GM21576 (cell line): ENCODE measurements at regions not wholly inside any gene's neighbourhood (a gene's known extent, or its start where the extent isn't known, plus 50 kb on each side); places are given as distances from the start of the nearest gene placed in this dataset.
A peak's percentile ranks its signal among the peaks of the same experiment; 100 is the strongest.

Experiments
- ATAC-seq: cut with Tn5 transposase; IDR thresholded peaks from one replicate; pipeline ENCODE4 v1.9.1; 2021; ENCODE audit warnings: mild to moderate bottlenecking, moderate library complexity; ENCODE audit not compliant: unreplicated experiment

DNA sequence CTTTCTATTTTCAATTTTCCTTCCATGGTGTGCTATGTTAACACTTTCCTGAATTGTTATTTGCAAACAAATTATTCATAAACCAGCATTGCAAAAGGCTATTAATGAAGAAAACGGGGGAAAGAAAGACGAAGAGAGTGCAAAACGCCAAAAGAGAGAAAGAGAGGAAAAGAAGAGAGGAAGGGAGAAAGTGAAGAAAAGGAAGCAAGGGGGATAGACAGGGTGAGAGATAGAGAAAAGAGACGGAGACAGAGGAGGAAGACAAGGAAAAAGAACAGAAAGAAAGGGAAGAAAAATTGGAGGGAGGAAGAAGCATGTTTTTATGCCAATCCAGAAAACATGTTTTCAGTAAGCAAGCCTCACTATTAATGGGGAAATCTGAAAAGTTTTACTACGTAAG lies 310.6 kb downstream of the TFEC start:
- no peak for ATAC-seq

- ATAC-seq = no peak
These were observed 320.9 kb downstream of the TFEC start for GRCh38 chr7:115709664-115710063.

DNA sequence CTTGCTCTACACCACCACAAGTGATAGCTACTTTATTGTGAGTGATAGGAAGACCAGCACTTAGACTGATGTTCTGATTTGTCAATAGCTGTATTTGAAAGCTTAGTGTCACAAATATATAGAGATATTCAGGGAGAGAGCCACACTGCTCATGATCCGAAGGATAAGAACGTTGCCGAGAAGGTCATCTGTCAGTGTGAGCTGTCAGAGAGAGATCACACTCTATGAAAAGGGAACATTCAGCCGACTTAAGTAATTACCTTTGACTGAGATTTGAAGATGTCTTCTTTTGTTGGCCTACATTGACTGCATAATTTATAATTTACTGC lies 322.6 kb downstream of the TFEC start:
- ATAC-seq = no peak

GRCh38 chr7:115707258-115708012 lies 323.1 kb downstream of the TFEC start:
- no peak for ATAC-seq

- ATAC-seq = no peak
These were observed 325.7 kb downstream of the TFEC start for GRCh38 chr7:115704884-115705283.

DNA sequence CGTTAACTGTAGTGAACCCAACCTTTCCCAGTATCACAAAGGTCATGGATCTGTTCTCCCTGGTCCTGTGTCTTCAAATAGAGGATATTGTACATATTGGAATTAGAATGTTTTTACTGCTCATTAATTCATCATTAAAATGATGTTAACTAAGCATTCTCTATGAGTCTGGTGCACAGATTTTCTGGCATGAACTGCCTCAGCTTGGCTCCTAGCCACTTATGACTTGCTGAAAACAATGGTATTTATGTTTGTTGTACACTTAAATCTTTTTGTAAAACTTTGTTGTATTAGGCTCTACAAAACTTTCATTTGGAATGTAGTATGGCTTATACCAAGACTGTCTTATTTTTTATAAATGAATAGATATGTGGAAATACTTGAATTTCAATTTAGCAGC lies 329.4 kb downstream of the TFEC start:
- no peak for ATAC-seq

- ATAC-seq = no peak
These were observed 336.1 kb downstream of the TFEC start for GRCh38 chr7:115694424-115694823.

DNA sequence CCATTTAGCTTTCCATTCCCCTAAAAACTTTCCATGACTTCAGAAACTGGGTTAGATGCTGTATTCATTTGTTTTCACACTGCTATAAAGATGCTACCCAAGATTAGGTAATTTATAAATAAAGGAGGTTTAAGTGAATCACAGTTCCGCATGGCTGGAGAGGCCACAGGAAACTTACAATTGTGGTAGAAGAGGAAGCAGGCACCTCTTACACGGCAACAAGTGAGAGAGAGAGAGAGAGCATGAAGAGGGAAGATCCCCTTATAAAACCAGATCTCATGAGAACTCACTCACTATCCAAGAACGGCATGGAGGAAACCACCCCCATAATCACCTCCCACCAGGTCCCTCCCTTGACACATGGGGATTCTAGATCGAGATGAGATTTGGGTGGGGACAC lies 336.8 kb downstream of the TFEC start:
- ATAC-seq = no peak

DNA sequence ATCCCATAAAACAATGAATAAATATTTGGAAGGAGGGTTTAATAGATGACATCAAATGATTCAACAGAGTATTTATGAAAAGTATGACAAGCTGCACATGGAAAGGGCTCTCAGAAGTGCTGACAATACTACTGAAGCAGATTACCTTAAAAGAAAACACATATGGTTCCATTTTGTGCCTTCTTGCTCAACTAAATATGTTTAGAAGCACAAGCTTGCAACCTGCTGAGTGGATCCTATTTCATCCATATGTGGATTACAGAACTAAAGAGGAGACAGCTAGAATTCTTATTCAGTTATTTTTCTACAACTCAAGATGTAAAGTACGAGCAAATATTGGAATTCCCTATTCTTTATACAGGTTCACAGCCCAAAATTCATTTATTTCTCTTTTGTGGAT lies 340.6 kb downstream of the TFEC start:
- no peak for ATAC-seq

- no peak for ATAC-seq
These were observed 347.5 kb downstream of the TFEC start for GRCh38 chr7:115683093-115683492.

GRCh38 chr7:115682507-115682906 lies 348.1 kb downstream of the TFEC start:
- ATAC-seq = peak; percentile 62

DNA sequence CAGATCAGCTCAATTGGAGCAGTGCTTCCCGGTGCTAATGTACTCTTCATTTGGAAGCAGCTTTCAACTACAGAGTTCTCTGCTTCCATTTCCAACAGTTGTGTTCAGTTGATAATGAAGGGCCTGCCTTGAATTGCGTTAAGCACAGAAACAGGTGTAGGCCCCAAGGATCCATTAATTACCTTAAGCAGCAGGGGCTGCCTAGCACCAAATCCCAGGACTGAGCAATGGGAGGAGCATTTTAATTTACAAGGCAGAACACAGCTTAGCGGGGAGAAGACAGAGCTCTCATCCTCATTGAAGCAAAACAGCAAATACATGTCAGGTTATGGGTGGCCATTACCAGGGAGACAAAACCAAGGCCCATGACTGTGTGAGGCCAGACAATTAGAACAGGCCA lies 349.6 kb downstream of the TFEC start:
- ATAC-seq = no peak

DNA sequence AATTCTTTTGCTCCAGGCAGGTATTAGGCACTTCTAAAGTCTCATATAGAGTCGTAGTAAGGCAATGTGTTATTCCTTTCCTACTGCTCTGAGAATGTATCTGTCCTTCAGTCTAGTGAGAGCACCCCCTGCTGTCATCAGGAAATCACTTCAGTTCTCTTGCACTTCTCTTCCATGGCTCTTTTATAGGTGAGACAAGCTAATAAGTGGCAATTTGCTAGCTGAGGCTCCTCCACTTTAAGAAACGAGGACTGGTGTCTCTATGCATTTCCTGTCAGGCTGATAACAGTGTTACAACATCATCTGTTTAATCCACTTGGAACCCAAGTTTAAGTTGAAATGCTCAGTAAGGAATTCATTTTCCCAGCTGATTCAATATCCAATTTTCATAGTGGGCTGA lies 350.6 kb downstream of the TFEC start:
- no peak for ATAC-seq

GRCh38 chr7:115679423-115679822 lies 351.1 kb downstream of the TFEC start:
- no peak for ATAC-seq

DNA sequence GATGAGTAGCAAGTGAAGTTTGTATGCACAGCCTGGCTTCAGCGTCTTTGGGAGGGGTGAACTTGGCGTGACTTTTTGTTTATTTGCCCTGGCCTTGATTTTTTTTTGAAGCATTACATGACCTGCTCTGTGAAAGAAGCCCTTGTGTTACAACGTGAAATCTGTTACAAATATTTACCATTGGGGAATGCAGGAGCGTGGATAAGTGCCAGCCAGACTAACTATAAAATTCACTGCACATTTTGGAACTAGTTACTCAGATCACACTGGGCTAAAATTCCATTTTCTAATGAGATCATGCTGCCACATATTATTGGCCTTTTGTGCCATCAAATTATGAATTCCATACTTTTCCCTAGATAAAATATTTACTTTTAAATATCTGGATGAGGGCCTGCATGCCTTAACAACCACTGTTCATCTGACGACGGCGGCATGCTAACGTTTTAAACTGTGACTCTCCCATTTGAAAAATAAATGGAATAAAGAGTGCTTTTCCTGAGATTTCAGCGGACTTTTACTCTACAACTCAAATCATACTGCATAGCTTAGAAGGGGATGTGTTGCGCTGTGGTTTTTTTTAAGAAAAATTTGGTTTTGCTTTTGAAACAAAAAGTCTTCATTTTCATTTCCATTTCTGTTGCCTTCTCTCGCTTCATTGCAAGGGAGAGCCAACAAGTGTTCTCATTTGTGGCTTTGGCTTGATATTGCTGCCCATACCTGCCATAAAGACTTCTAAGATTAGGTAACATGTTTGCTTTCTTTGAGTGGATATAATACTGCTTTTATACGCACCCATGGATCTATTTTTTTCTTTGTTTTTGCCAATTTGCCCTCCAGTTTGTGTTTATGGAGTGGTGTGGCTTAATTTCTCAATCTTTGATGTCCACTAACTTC lies 352.2 kb downstream of the TFEC start:
- ATAC-seq = no peak

DNA sequence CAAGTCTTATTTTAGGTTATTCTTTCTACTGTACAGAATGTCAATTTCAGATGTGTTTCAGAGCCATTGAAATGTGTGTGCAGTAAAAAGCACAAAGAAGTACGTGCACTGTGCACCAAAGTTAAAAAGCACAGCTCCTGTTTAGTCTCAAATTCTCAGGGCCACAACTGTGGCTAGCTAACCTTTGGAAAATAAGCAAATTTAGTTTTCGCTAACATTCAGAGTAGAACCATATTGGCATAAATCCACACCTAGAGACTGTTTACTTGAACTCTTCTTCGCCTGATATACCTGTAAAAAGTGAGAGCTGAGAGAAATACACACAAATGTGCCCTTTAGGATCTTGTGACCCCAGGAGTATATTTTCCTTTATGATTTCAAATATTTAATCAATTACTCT lies 353.9 kb downstream of the TFEC start:
- no peak for ATAC-seq

- ATAC-seq = no peak
These were observed 354.5 kb downstream of the TFEC start for GRCh38 chr7:115676080-115676479.

DNA sequence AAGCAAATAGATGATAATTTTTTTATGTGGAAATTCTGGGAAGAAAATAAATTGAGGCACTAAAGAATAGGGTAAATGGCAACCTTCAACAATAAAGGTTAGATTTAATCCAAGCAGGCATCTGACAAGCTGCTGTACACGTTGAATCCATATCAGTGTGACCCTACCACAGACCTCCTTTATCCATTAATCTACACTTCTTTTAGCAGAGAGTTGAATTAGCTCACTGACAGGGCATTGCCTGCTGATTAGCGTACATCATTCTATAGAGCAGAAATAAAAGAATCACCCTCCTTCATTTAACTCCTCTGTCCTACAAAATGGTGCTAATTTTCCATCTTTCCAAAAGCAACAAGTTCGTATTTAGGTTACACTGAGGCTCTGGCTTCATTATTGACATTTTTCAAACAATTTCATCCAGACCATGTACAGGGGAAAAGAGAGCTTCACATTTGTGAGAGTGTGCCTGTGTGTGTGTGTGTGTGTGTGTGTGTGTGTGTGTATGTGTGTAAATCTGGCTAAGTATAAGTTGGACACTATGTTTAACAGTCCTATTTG lies 356.0 kb downstream of the TFEC start:
- ATAC-seq = no peak

GRCh38 chr7:115672024-115672423 lies 358.5 kb downstream of the TFEC start:
- ATAC-seq = no peak

- no peak for ATAC-seq
These were observed 367.9 kb downstream of the TFEC start for GRCh38 chr7:115662676-115663075.

DNA sequence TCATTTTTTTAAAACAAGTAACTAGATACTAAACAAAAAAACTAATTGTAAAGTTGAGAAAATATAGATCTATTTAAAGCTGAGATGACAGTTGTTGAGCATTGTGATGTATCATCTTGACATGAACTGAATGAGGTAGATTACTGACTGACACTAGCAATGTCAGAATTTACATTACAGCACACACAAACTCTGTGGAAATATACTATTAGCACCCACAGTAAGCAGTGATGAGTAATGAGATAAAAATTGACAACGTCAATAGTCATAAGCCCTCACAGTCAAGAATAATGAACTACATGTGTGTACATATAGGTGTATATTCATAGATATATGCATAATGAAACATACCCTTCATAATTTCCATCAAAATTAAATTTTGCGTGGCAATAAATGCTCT lies 368.4 kb downstream of the TFEC start:
- ATAC-seq = no peak

GRCh38 chr7:115658223-115658622 lies 372.3 kb downstream of the TFEC start:
- no peak for ATAC-seq
